ENCODE measurements at regions not wholly inside any gene's neighbourhood (a gene's known extent, or its start where the extent isn't known, plus 50 kb on each side); places are given as distances from the start of the nearest gene placed in this dataset.

- TF ChIP-seq GATA2 (IDR thresholded peaks at IDR 0.05; ENCODE audit: low read depth, low read length) (no peak), GATA3 (IDR thresholded peaks at IDR 0.05; ENCODE audit: low read depth, low read length) (no peak)
These were observed 103.1 kb upstream of the UBL3 start for GRCh38 chr13:29953542-29953941.
